HepG2 (cell line): ENCODE measurements at regions not wholly inside any gene's neighbourhood (a gene's known extent, or its start where the extent isn't known, plus 50 kb on each side); places are given as distances from the start of the nearest gene placed in this dataset.

ENCODE experiments used
- CHCHD3 ChIP-seq: sonication (generic); formaldehyde crosslinking; IDR thresholded peaks from 2 replicates; pipeline ENCODE4 v1.8.0; 2022; ENCODE audit warnings: mild to moderate bottlenecking, missing genetic modification reagents, moderate library complexity
- EP300 ChIP-seq, 3 experiments: sonication (generic) in 1 of 3; formaldehyde crosslinking in 1 of 3; IDR thresholded peaks; 2 replicates each; pipeline versions ENCODE4 v1.5.1 to v1.6.1; 2011 to 2020; ENCODE audit warnings: low read depth in 2 of 3, low read length in 2 of 3, borderline replicate concordance in 1 of 3, improper control_type of control experiment in 1 of 3, mild to moderate bottlenecking in 1 of 3, missing genetic modification reagents in 1 of 3, moderate library complexity in 1 of 3
- FOXM1 ChIP-seq: sonication (generic); formaldehyde crosslinking; IDR thresholded peaks from 2 replicates; pipeline ENCODE4 v1.5.0; 2020; ENCODE audit warnings: missing genetic modification reagents
- HNRNPL ChIP-seq: fragments of 200-400 bp; formaldehyde crosslinking; IDR thresholded peaks from 2 replicates; pipeline ENCODE4 v1.6.1; 2017; ENCODE audit warnings: mild to moderate bottlenecking, low read depth, low read length
- JUN ChIP-seq: sonication (generic); formaldehyde crosslinking; IDR thresholded peaks from 2 replicates; pipeline ENCODE4 v1.4.0; 2020; ENCODE audit warnings: mild to moderate bottlenecking, missing genetic modification reagents
- POLR2A ChIP-seq, 2 experiments: IDR thresholded peaks; 2 replicates each; pipeline ENCODE4 v1.6.1; 2011; ENCODE audit warnings: low read depth in 2 of 2, low read length in 2 of 2, mild to moderate bottlenecking in 1 of 2, moderate library complexity in 1 of 2; ENCODE audit not compliant: insufficient read depth in 1 of 2
- POLR2AphosphoS2 ChIP-seq: IDR thresholded peaks from 2 replicates; pipeline ENCODE4 v1.6.1; 2011; ENCODE audit warnings: low read depth, low read length, improper control_type of control experiment
- SIN3A ChIP-seq: IDR thresholded peaks from 2 replicates; pipeline ENCODE4 v1.6.1; 2011; ENCODE audit warnings: low read depth, mild to moderate bottlenecking, control low read depth, low read length, borderline replicate concordance
- ZNF124 ChIP-seq: sonication (generic); formaldehyde crosslinking; IDR thresholded peaks from 2 replicates; pipeline ENCODE4 v1.4.0; 2020; ENCODE audit warnings: missing genetic modification reagents
- ZNF143 ChIP-seq: sonication (generic); formaldehyde crosslinking; IDR thresholded peaks from 2 replicates; pipeline ENCODE4 v1.4.0; 2020; ENCODE audit warnings: missing genetic modification reagents
- ZNF510 ChIP-seq: sonication (generic); formaldehyde crosslinking; IDR thresholded peaks from 2 replicates; pipeline ENCODE4 v1.4.0; 2020; ENCODE audit warnings: low read depth, mild to moderate bottlenecking, missing genetic modification reagents

DNA sequence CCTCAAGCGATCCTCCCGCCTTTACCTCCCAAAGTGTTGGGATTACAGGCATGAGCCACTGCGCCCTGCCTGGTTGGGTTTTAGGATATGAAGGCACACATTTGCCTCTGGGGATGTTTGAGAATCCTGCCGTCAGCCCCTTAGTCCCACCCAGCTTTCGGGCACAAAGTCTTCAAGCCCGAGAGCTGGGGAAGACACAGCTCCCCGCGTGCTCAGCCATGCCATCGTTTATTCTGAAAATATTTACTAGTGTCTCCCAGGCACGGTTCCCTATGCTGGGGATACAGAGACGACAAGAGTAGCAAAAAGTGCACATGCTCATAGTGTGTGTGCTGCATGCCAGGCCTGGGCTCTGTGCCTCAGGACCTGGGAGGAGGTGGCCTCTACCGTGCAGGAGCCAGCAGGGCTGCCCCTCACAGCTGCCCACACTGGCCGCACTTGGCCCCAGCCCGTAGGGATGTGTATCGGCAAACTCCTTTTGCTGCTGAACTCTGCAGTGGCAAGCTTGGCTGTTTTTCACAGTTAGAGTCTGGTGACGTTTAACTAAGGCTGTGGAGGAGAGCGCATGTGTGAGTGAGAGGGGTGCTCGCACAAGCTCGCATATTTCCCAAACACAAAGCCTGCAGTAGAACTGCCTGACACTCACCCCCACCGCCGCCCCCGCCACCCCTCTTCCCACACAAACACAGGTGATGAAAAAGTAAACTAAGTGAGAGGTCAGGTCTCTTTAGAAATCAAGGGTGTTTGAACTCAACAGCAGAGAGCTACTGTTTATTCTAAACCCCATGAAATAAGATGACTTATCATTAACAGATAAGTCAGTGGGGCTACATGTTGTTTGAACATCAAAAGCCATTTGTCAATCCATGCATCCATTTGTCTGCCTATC, 266.4 kb downstream of the MRTFB start:
- TF ChIP-seq CHCHD3 (CRISPR knock-in tag) (no peak), SIN3A (no peak; the same call in 1 of the 2 replicates), JUN (peak; percentile 67; the same call in 1 of the 2 replicates), ZNF124 (no peak; the same call in 1 of the 2 replicates), POLR2A (IDR thresholded peaks at IDR 0.05; ENCODE audit: insufficient read depth in 1 of 2, low read depth in 2 of 2, low read length in 2 of 2) (peak; percentile 34 to 73; a peak in 3 of 4 replicates), FOXM1 (CRISPR knock-in tag) (peak; percentile 14; the same call in 1 of the 2 replicates), POLR2AphosphoS2 (no peak), HNRNPL (peak; percentile 88), EP300 (IDR thresholded peaks at IDR 0.05; ENCODE audit: low read depth in 2 of 2, low read length in 2 of 2) (peak in 1 of 2 experiments; percentile 77; a peak in 2 of 4 replicates), EP300 (CRISPR knock-in tag; IDR thresholded peaks at IDR 0.05; ENCODE audit: borderline replicate concordance) (peak; percentile 48; the same call in 1 of the 2 replicates), ZNF510 (no peak), ZNF143 (no peak; the same call in 1 of the 2 replicates)
